Keratinocyte (primary cell): ENCODE measurements at regions not wholly inside any gene's neighbourhood (a gene's known extent, or its start where the extent isn't known, plus 50 kb on each side); places are given as distances from the start of the nearest gene placed in this dataset.

Experiments used
- CTCF ChIP-seq, 3 experiments: IDR thresholded peaks in 1 of 3; conservative IDR thresholded peaks in 1 of 3; optimal IDR thresholded peaks in 1 of 3; 2 replicates in 2 of 3; 3 replicates in 1 of 3; pipeline versions ENCODE3 to v1.5.1; 2011; ENCODE audit warnings: low read length in 3 of 3, mild to moderate bottlenecking in 3 of 3, moderate library complexity in 2 of 3, control low read depth in 1 of 3, inconsistent platforms in 1 of 3; ENCODE audit not compliant: insufficient read depth in 2 of 3; ENCODE audit errors: extremely low read depth in 1 of 3
- EZH2 ChIP-seq: IDR thresholded peaks from one replicate; pipeline ENCODE4 v1.6.1; 2012; ENCODE audit warnings: inconsistent platforms, mild to moderate bottlenecking, low read length, moderate library complexity

- no peak for TF ChIP-seq CTCF (optimal IDR thresholded peaks at IDR 0.05 in 1 of 3, IDR thresholded peaks at IDR 0.05 in 1 of 3, conservative IDR thresholded peaks at IDR 0.05 in 1 of 3; ENCODE audit: extremely low read depth in 1 of 3, insufficient read depth in 2 of 3, low read length in 3 of 3)
- no peak for TF ChIP-seq EZH2
Measured at GRCh38 chr7:25821225-25821624, 330.8 kb upstream of the NFE2L3 start.
